ENCODE measurements at regions not wholly inside any gene's neighbourhood (a gene's known extent, or its start where the extent isn't known, plus 50 kb on each side); places are given as distances from the start of the nearest gene placed in this dataset.

GRCh38 chr10:117674201-117674600 lies 131.7 kb downstream of the EMX2 start:
- H3K4me1 ChIP-seq (ENCODE audit: control insufficient read depth, insufficient read depth, low read depth, low read length), result no peaks in the 10 kb centered on the region
- H2BK12ac ChIP-seq (ENCODE audit: low read length in 2 of 2), result no peak overlapping the region
- H3K9ac ChIP-seq (ENCODE audit: low read length), result no peak overlapping the region
- H3K18ac ChIP-seq (ENCODE audit: low read depth in 1 of 2, low read length in 2 of 2), result no peak overlapping the region
- no peaks in the 10 kb centered on the region for H3K36me3 ChIP-seq (ENCODE audit: control insufficient read depth in 1 of 2, insufficient read depth in 2 of 2, low read depth in 1 of 2, low read length in 2 of 2)
- no peak overlapping the region for H3K27ac ChIP-seq (ENCODE audit: low read length, poor library complexity, severe bottlenecking)
- WGBS, result 78% methylated on average over 6 of the region's 7 CpGs
- no peak overlapping the region for H2AFZ ChIP-seq (ENCODE audit: low read depth, low read length)
- DNase-seq, result no peak
- no peak overlapping the region for H2BK5ac ChIP-seq (ENCODE audit: low read depth, low read length, poor library complexity, severe bottlenecking)
- no peak overlapping the region for H2BK15ac ChIP-seq (ENCODE audit: low read depth, poor library complexity, severe bottlenecking)
- no peak overlapping the region for H4K8ac ChIP-seq (ENCODE audit: low read length)
- no peak overlapping the region for H2AK5ac ChIP-seq (ENCODE audit: low read length, severe bottlenecking)
- H3K4me2 ChIP-seq (ENCODE audit: low read length, poor library complexity, severe bottlenecking), result no peak overlapping the region
- H3K79me1 ChIP-seq (replicated peaks; ENCODE audit: low read length, poor library complexity, severe bottlenecking), result no peaks in the 10 kb centered on the region
- H3K4me3 ChIP-seq (ENCODE audit: insufficient read depth in 1 of 2, low read depth in 1 of 2, low read length in 2 of 2), result no peak overlapping the region
- no peaks in the 10 kb centered on the region for H3K9me3 ChIP-seq (ENCODE audit: control insufficient read depth, low read length)
- no peak overlapping the region for H3K23ac ChIP-seq (ENCODE audit: low read length in 2 of 2)
- H3K4ac ChIP-seq (ENCODE audit: low read depth in 1 of 2, low read length in 2 of 2), result no peak overlapping the region
- no peak overlapping the region for H2BK120ac ChIP-seq (ENCODE audit: low read depth, low read length)
- H3K14ac ChIP-seq (ENCODE audit: low read length in 2 of 2), result no peak overlapping the region
- H4K91ac ChIP-seq (ENCODE audit: low read length), result no peak overlapping the region
- no peaks in the 10 kb centered on the region for H3K27me3 ChIP-seq (ENCODE audit: control insufficient read depth in 1 of 2, insufficient read depth in 1 of 2, low read length in 2 of 2)

GRCh38 chr10:117674646-117675045 lies 132.1 kb downstream of the EMX2 start:
- H3K79me1 ChIP-seq (replicated peaks; ENCODE audit: low read length, poor library complexity, severe bottlenecking), result no peaks in the 10 kb centered on the region
- H4K8ac ChIP-seq (ENCODE audit: low read length), result no peak overlapping the region
- no peak overlapping the region for H3K4ac ChIP-seq (ENCODE audit: low read depth in 1 of 2, low read length in 2 of 2)
- H2BK120ac ChIP-seq (ENCODE audit: low read depth, low read length), result no peak overlapping the region
- no peak overlapping the region for H3K23ac ChIP-seq (ENCODE audit: low read length in 2 of 2)
- no peak overlapping the region for H3K27ac ChIP-seq (ENCODE audit: low read length, poor library complexity, severe bottlenecking)
- H3K36me3 ChIP-seq (ENCODE audit: control insufficient read depth in 1 of 2, insufficient read depth in 2 of 2, low read depth in 1 of 2, low read length in 2 of 2), result no peaks in the 10 kb centered on the region
- 86% methylated on average over 6 of the region's 6 CpGs for WGBS
- no peak overlapping the region for H4K91ac ChIP-seq (ENCODE audit: low read length)
- no peak overlapping the region for H2AK5ac ChIP-seq (ENCODE audit: low read length, severe bottlenecking)
- no peak overlapping the region for H3K9ac ChIP-seq (ENCODE audit: low read length)
- no peak overlapping the region for H2BK15ac ChIP-seq (ENCODE audit: low read depth, poor library complexity, severe bottlenecking)
- no peak overlapping the region for H2BK5ac ChIP-seq (ENCODE audit: low read depth, low read length, poor library complexity, severe bottlenecking)
- no peak overlapping the region for H2BK12ac ChIP-seq (ENCODE audit: low read length in 2 of 2)
- H2AFZ ChIP-seq (ENCODE audit: low read depth, low read length), result no peak overlapping the region
- no peak overlapping the region for H3K4me3 ChIP-seq (ENCODE audit: insufficient read depth in 1 of 2, low read depth in 1 of 2, low read length in 2 of 2)
- H3K9me3 ChIP-seq (ENCODE audit: control insufficient read depth, low read length), result no peaks in the 10 kb centered on the region
- H3K18ac ChIP-seq (ENCODE audit: low read depth in 1 of 2, low read length in 2 of 2), result no peak overlapping the region
- no peak for DNase-seq
- no peak overlapping the region for H3K4me2 ChIP-seq (ENCODE audit: low read length, poor library complexity, severe bottlenecking)
- no peaks in the 10 kb centered on the region for H3K4me1 ChIP-seq (ENCODE audit: control insufficient read depth, insufficient read depth, low read depth, low read length)
- H3K14ac ChIP-seq (ENCODE audit: low read length in 2 of 2), result no peak overlapping the region
- H3K27me3 ChIP-seq (ENCODE audit: control insufficient read depth in 1 of 2, insufficient read depth in 1 of 2, low read length in 2 of 2), result no peaks in the 10 kb centered on the region

GRCh38 chr10:117675514-117676055 lies 133.0 kb downstream of the EMX2 start:
- Histone ChIP-seq H2AFZ (ENCODE audit: low read depth, low read length) (no peak overlapping the region), H3K4ac (ENCODE audit: low read depth in 1 of 2, low read length in 2 of 2) (no peak overlapping the region), H2BK120ac (ENCODE audit: low read depth, low read length) (no peak overlapping the region), H3K18ac (ENCODE audit: low read depth in 1 of 2, low read length in 2 of 2) (no peak overlapping the region), H4K8ac (ENCODE audit: low read length) (no peak overlapping the region), H3K14ac (ENCODE audit: low read length in 2 of 2) (no peak overlapping the region), H3K9me3 (ENCODE audit: control insufficient read depth, low read length) (no peaks in the 10 kb centered on the region), H3K4me2 (ENCODE audit: low read length, poor library complexity, severe bottlenecking) (no peak overlapping the region), H3K9ac (ENCODE audit: low read length) (no peak overlapping the region), H4K91ac (ENCODE audit: low read length) (no peak overlapping the region), H2BK5ac (ENCODE audit: low read depth, low read length, poor library complexity, severe bottlenecking) (no peak overlapping the region), H3K23ac (ENCODE audit: low read length in 2 of 2) (no peak overlapping the region), H3K36me3 (ENCODE audit: control insufficient read depth in 1 of 2, insufficient read depth in 2 of 2, low read depth in 1 of 2, low read length in 2 of 2) (no peaks in the 10 kb centered on the region), H3K4me3 (ENCODE audit: insufficient read depth in 1 of 2, low read depth in 1 of 2, low read length in 2 of 2) (no peak overlapping the region), H2BK15ac (ENCODE audit: low read depth, poor library complexity, severe bottlenecking) (no peak overlapping the region), H2AK5ac (ENCODE audit: low read length, severe bottlenecking) (no peak overlapping the region), H3K4me1 (ENCODE audit: control insufficient read depth, insufficient read depth, low read depth, low read length) (peaks cover 2% of the 10 kb centered on the region), H3K79me1 (replicated peaks; ENCODE audit: low read length, poor library complexity, severe bottlenecking) (no peaks in the 10 kb centered on the region), H3K27me3 (ENCODE audit: control insufficient read depth in 1 of 2, insufficient read depth in 1 of 2, low read length in 2 of 2) (no peaks in the 10 kb centered on the region), H2BK12ac (ENCODE audit: low read length in 2 of 2) (no peak overlapping the region), H3K27ac (ENCODE audit: low read length, poor library complexity, severe bottlenecking) (no peak overlapping the region)
- 93% methylated on average over 10 of the region's 15 CpGs for WGBS
- DNase-seq, result no peak

GRCh38 chr10:117677239-117677638 lies 134.7 kb downstream of the EMX2 start:
- DNase-seq, result no peak
- H2BK12ac ChIP-seq (ENCODE audit: low read length in 2 of 2), result no peak overlapping the region
- H3K4me3 ChIP-seq (ENCODE audit: insufficient read depth in 1 of 2, low read depth in 1 of 2, low read length in 2 of 2), result no peak overlapping the region

More at GRCh38 chr10:117677239-117677638, 134.7 kb downstream of the EMX2 start:
- Histone ChIP-seq H2BK120ac (ENCODE audit: low read depth, low read length) (no peak overlapping the region), H3K18ac (ENCODE audit: low read depth in 1 of 2, low read length in 2 of 2) (no peak overlapping the region), H3K14ac (ENCODE audit: low read length in 2 of 2) (no peak overlapping the region), H3K79me1 (replicated peaks; ENCODE audit: low read length, poor library complexity, severe bottlenecking) (no peaks in the 10 kb centered on the region), H2AK5ac (ENCODE audit: low read length, severe bottlenecking) (no peak overlapping the region), H3K4ac (ENCODE audit: low read depth in 1 of 2, low read length in 2 of 2) (no peak overlapping the region), H2BK15ac (ENCODE audit: low read depth, poor library complexity, severe bottlenecking) (no peak overlapping the region), H4K91ac (ENCODE audit: low read length) (no peak overlapping the region), H3K27ac (ENCODE audit: low read length, poor library complexity, severe bottlenecking) (no peak overlapping the region), H3K4me1 (ENCODE audit: control insufficient read depth, insufficient read depth, low read depth, low read length) (peaks cover 2% of the 10 kb centered on the region), H3K27me3 (ENCODE audit: control insufficient read depth in 1 of 2, insufficient read depth in 1 of 2, low read length in 2 of 2) (no peaks in the 10 kb centered on the region), H3K9ac (ENCODE audit: low read length) (no peak overlapping the region), H3K9me3 (ENCODE audit: control insufficient read depth, low read length) (no peaks in the 10 kb centered on the region), H3K36me3 (ENCODE audit: control insufficient read depth in 1 of 2, insufficient read depth in 2 of 2, low read depth in 1 of 2, low read length in 2 of 2) (no peaks in the 10 kb centered on the region), H4K8ac (ENCODE audit: low read length) (no peak overlapping the region), H2AFZ (ENCODE audit: low read depth, low read length) (no peak overlapping the region), H3K23ac (ENCODE audit: low read length in 2 of 2) (no peak overlapping the region), H3K4me2 (ENCODE audit: low read length, poor library complexity, severe bottlenecking) (no peak overlapping the region), H2BK5ac (ENCODE audit: low read depth, low read length, poor library complexity, severe bottlenecking) (no peak overlapping the region)
- WGBS, result 69% methylated on average over 7 of the region's 7 CpGs
